K562 (cell line): ENCODE measurements at regions not wholly inside any gene's neighbourhood (a gene's known extent, or its start where the extent isn't known, plus 50 kb on each side); places are given as distances from the start of the nearest gene placed in this dataset.

Source experiments
- CTCF ChIP-seq, 3 experiments: IDR thresholded peaks in 2 of 3; conservative IDR thresholded peaks in 1 of 3; 2 replicates each; pipeline ENCODE4 v1.5.1; 2011 to 2012; ENCODE audit warnings: low read length in 3 of 3, mild to moderate bottlenecking in 3 of 3, control low read depth in 2 of 3, improper control_type of control experiment in 1 of 3, inconsistent platforms in 1 of 3, low read depth in 1 of 3, mixed read lengths in 1 of 3, moderate library complexity in 1 of 3; ENCODE audit not compliant: insufficient read depth in 2 of 3
- E4F1 ChIP-seq: fragments of 250-450 bp; sonication (Bioruptor Pico); IDR thresholded peaks from 2 replicates; pipeline ENCODE4 v1.5.0; 2021; ENCODE audit warnings: mild to moderate bottlenecking, borderline replicate concordance
- EP300 ChIP-seq: IDR thresholded peaks from 2 replicates; pipeline ENCODE4 v1.6.1; 2012; ENCODE audit warnings: low read length, improper control_type of control experiment
- POLR2AphosphoS5 ChIP-seq: IDR thresholded peaks from 2 replicates; pipeline ENCODE4 v1.6.1; 2011; ENCODE audit warnings: mild to moderate bottlenecking, low read depth, low read length, moderate library complexity; ENCODE audit not compliant: control insufficient read depth, insufficient read depth
- POLR2G ChIP-seq: fragments of 200-400 bp; formaldehyde crosslinking; IDR thresholded peaks from 2 replicates; pipeline ENCODE4 v1.6.1; 2017; ENCODE audit warnings: low read depth, mild to moderate bottlenecking, antibody characterized with exemption, low read length, moderate library complexity
- PRPF4 ChIP-seq: fragments of 200-400 bp; formaldehyde crosslinking; IDR thresholded peaks from one replicate; pipeline ENCODE4 v1.6.1; 2017; ENCODE audit warnings: low read length, low read depth, mild to moderate bottlenecking; ENCODE audit not compliant: insufficient read depth, poor library complexity, severe bottlenecking
- RBBP5 ChIP-seq: fragments of 200-600 bp; sonication (generic); IDR thresholded peaks from 2 replicates; pipeline ENCODE4 v1.6.1; 2012; ENCODE audit warnings: borderline replicate concordance, mild to moderate bottlenecking, low read length, control low read depth, inconsistent platforms; ENCODE audit not compliant: insufficient read depth, poor library complexity, severe bottlenecking

- TF ChIP-seq POLR2G (no peak), EP300 (no peak), POLR2AphosphoS5 (no peak), PRPF4 (no peak), E4F1 (CRISPR knock-in tag) (no peak), RBBP5 (no peak), CTCF (IDR thresholded peaks at IDR 0.05 in 2 of 3, conservative IDR thresholded peaks at IDR 0.05 in 1 of 3; ENCODE audit: insufficient read depth in 2 of 3, low read depth in 1 of 3, low read length in 3 of 3) (no peak)
These were observed 887.4 kb upstream of the NOVA1 start for GRCh38 chr14:27485193-27485592.
